NB4 (cell line): ENCODE measurements at regions not wholly inside any gene's neighbourhood (a gene's known extent, or its start where the extent isn't known, plus 50 kb on each side); places are given as distances from the start of the nearest gene placed in this dataset.

Experiments used
- CTCF ChIP-seq: IDR thresholded peaks from one replicate; pipeline ENCODE4 v1.5.1; 2012; ENCODE audit warnings: low read depth, low read length
- POLR2A ChIP-seq: IDR thresholded peaks from 2 replicates; pipeline ENCODE4 v1.6.1; 2011; ENCODE audit warnings: mild to moderate bottlenecking; ENCODE audit not compliant: insufficient read length; ENCODE audit errors: extremely low read depth

GRCh38 chrX:10325611-10326010, 168.8 kb downstream of the CLCN4 start:
- no peak for TF ChIP-seq CTCF
- no peak for TF ChIP-seq POLR2A
